Islet precursor cell (in vitro differentiated cells): ENCODE measurements at regions not wholly inside any gene's neighbourhood (a gene's known extent, or its start where the extent isn't known, plus 50 kb on each side); places are given as distances from the start of the nearest gene placed in this dataset.
A peak's percentile ranks its signal among the peaks of the same experiment; 100 is the strongest.
"Not testable (repeated sequence)": the region's sequence is repeated elsewhere in the genome, so short reads cannot be mapped to it uniquely, and the experiment has no call there.

Experiments
- DNase-seq: peaks from one replicate; pipeline ENCODE4 v3.0.0-alpha.2; 2018

GRCh38 chr2:156254637-156255067 is 77.9 kb downstream of the NR4A2 start:
- peak; percentile 56 for DNase-seq

- DNase-seq, result no peak
Observed at GRCh38 chr2:156253765-156254164, 78.8 kb downstream of the NR4A2 start.

GRCh38 chr2:156242874-156243273 is 89.6 kb downstream of the NR4A2 start:
- no peak for DNase-seq

GRCh38 chr2:156237558-156237957 is 95.0 kb downstream of the NR4A2 start:
- no peak for DNase-seq

GRCh38 chr2:156229724-156230362 is 102.7 kb downstream of the NR4A2 start:
- DNase-seq, result peak; percentile 52

- not testable (repeated sequence) for DNase-seq
Observed at GRCh38 chr2:156223328-156223727, 109.2 kb downstream of the NR4A2 start.

- DNase-seq, result no peak
Observed at GRCh38 chr2:156221703-156222102, 110.8 kb downstream of the NR4A2 start.

GRCh38 chr2:156219491-156220100 is 112.9 kb downstream of the NR4A2 start:
- peak; percentile 50 for DNase-seq

GRCh38 chr2:156215656-156216055 is 116.9 kb downstream of the NR4A2 start:
- no peak for DNase-seq

GRCh38 chr2:156211318-156211717 is 121.2 kb downstream of the NR4A2 start:
- no peak for DNase-seq

GRCh38 chr2:156206355-156206754 is 126.2 kb downstream of the NR4A2 start:
- no peak for DNase-seq

- DNase-seq, result no peak
Observed at GRCh38 chr2:156199588-156199987, 132.9 kb downstream of the NR4A2 start.

- no peak for DNase-seq
Observed at GRCh38 chr2:156196031-156196430, 136.5 kb downstream of the NR4A2 start.

GRCh38 chr2:156192468-156192867 is 140.1 kb downstream of the NR4A2 start:
- DNase-seq, result no peak

GRCh38 chr2:156191527-156191926 is 141.0 kb downstream of the NR4A2 start:
- no peak for DNase-seq

GRCh38 chr2:156190517-156190916 is 142.0 kb downstream of the NR4A2 start:
- no peak for DNase-seq

GRCh38 chr2:156189584-156189983 is 142.9 kb downstream of the NR4A2 start:
- DNase-seq, result no peak

- no peak for DNase-seq
Observed at GRCh38 chr2:156189143-156189542, 143.4 kb downstream of the NR4A2 start.

- peak; percentile 71 for DNase-seq
Observed at GRCh38 chr2:156182132-156182531, 150.4 kb downstream of the NR4A2 start.

- no peak for DNase-seq
Observed at GRCh38 chr2:156181208-156181607, 151.3 kb downstream of the NR4A2 start.

- no peak for DNase-seq
Observed at GRCh38 chr2:156177654-156178053, 154.9 kb downstream of the NR4A2 start.

- DNase-seq, result no peak
Observed at GRCh38 chr2:156175946-156176345, 156.6 kb downstream of the NR4A2 start.

GRCh38 chr2:156170929-156171328 is 161.6 kb downstream of the NR4A2 start:
- no peak for DNase-seq

- no peak for DNase-seq
Observed at GRCh38 chr2:156165742-156166141, 166.8 kb downstream of the NR4A2 start.
